ENCODE measurements at regions not wholly inside any gene's neighbourhood (a gene's known extent, or its start where the extent isn't known, plus 50 kb on each side); places are given as distances from the start of the nearest gene placed in this dataset.

DNA sequence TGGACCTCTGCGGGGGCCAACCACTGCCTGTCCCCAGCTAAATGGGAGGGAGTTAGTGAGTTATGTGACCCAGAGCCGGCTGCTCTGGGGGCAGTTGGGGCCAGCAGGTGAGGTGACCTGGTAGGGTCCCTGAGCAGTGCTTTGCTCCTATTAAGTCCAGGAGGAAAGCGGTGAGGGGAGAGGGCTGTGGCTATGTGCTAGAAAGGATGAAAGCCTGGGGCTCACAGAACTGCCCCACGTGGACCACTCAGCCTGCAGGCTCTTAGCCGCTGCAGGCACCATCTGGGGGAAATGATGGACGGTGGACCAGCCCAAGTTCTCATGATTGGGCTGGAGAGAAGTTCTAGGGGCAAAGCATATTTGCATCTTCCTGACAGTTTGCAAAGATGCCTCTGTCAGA is 67.6 kb upstream of the ZNF536 start:
- ATAC-seq, result no peak
- no peak overlapping the region for H3K27ac ChIP-seq
- H3K9me3 ChIP-seq, result no peaks in the 10 kb centered on the region
- no CpG with 5 or more reads among the region's 6 CpGs for WGBS, 2 donors (ENCODE audit: low coverage in 1 of 2)
- H3K27me3 ChIP-seq, result peaks cover 9% of the 10 kb centered on the region
- H3K4me1 ChIP-seq, result no peaks in the 10 kb centered on the region
- H3K4me3 ChIP-seq, result no peak overlapping the region
- TF ChIP-seq POLR2AphosphoS5 (IDR thresholded peaks at IDR 0.05) (no peak), EP300 (IDR thresholded peaks at IDR 0.05) (no peak), POLR2A (IDR thresholded peaks at IDR 0.05) (no peak)
- TF ChIP-seq, protein P1, sequence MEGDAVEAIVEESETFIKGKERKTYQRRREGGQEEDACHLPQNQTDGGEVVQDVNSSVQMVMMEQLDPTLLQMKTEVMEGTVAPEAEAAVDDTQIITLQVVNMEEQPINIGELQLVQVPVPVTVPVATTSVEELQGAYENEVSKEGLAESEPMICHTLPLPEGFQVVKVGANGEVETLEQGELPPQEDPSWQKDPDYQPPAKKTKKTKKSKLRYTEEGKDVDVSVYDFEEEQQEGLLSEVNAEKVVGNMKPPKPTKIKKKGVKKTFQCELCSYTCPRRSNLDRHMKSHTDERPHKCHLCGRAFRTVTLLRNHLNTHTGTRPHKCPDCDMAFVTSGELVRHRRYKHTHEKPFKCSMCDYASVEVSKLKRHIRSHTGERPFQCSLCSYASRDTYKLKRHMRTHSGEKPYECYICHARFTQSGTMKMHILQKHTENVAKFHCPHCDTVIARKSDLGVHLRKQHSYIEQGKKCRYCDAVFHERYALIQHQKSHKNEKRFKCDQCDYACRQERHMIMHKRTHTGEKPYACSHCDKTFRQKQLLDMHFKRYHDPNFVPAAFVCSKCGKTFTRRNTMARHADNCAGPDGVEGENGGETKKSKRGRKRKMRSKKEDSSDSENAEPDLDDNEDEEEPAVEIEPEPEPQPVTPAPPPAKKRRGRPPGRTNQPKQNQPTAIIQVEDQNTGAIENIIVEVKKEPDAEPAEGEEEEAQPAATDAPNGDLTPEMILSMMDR (IDR thresholded peaks at IDR 0.05), result no peak
- no peaks in the 10 kb centered on the region for H3K36me3 ChIP-seq

- Histone ChIP-seq H3K36me3 (no peaks in the 10 kb centered on the region), H3K27ac (no peak overlapping the region), H3K4me1 (no peaks in the 10 kb centered on the region), H3K9me3 (no peaks in the 10 kb centered on the region), H3K27me3 (peaks cover 10% of the 10 kb centered on the region), H3K4me3 (no peak overlapping the region)
- TF ChIP-seq POLR2A (IDR thresholded peaks at IDR 0.05) (no peak), EP300 (IDR thresholded peaks at IDR 0.05) (no peak), POLR2AphosphoS5 (IDR thresholded peaks at IDR 0.05) (no peak)
- TF ChIP-seq, protein P1 (IDR thresholded peaks at IDR 0.05), result no peak
- WGBS, 2 donors (ENCODE audit: low coverage in 1 of 2), result 56 to 81% methylated on average over 3 to 9 of the region's 9 CpGs
- ATAC-seq, result no peak
These were observed 66.7 kb upstream of the ZNF536 start for GRCh38 chr19:30305346-30306060.

- Histone ChIP-seq H3K36me3 (no peaks in the 10 kb centered on the region), H3K27me3 (peaks cover 13% of the 10 kb centered on the region), H3K27ac (no peak overlapping the region), H3K4me3 (no peak overlapping the region), H3K4me1 (no peaks in the 10 kb centered on the region), H3K9me3 (no peaks in the 10 kb centered on the region)
- TF ChIP-seq EP300 (IDR thresholded peaks at IDR 0.05), result no peak
- no peak for TF ChIP-seq POLR2A (IDR thresholded peaks at IDR 0.05)
- TF ChIP-seq, protein P1 (IDR thresholded peaks at IDR 0.05), result no peak
- TF ChIP-seq POLR2AphosphoS5 (IDR thresholded peaks at IDR 0.05), result no peak
- WGBS, 2 donors (ENCODE audit: low coverage in 1 of 2), result 43 to 58% methylated on average over 7 to 13 of the region's 13 CpGs
- no peak for ATAC-seq
These were observed 64.8 kb upstream of the ZNF536 start for GRCh38 chr19:30307191-30307974.

DNA sequence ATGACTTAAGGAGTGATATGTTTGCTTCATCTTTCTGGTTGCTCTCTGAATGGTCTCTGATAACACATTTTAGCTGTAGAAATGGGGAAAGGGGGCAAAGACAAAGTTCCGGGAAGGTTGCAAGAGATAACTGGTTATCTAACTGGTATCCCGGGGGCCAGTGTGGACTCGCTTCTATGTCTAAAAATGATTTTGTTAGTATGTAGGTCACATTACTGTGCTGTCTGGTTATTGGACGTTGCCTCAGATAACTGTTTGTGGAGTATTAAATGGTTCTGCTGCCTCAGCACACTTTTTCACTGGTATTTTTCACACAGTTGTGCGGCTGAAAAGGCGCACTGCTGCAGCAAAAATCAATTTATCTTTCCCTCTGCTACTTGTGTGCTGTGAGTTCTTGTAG is 63.0 kb upstream of the ZNF536 start:
- no peaks in the 10 kb centered on the region for H3K36me3 ChIP-seq
- peaks cover 11% of the 10 kb centered on the region for H3K27me3 ChIP-seq
- 36 to 48% methylated on average over 6 of the region's 6 CpGs for WGBS, 2 donors (ENCODE audit: low coverage in 1 of 2)
- TF ChIP-seq POLR2A (IDR thresholded peaks at IDR 0.05) (no peak), EP300 (IDR thresholded peaks at IDR 0.05) (no peak), POLR2AphosphoS5 (IDR thresholded peaks at IDR 0.05) (no peak)
- TF ChIP-seq, protein P1 (IDR thresholded peaks at IDR 0.05), result no peak
- ATAC-seq, result no peak
- no peak overlapping the region for H3K27ac ChIP-seq
- H3K4me3 ChIP-seq, result no peak overlapping the region
- H3K4me1 ChIP-seq, result no peaks in the 10 kb centered on the region
- H3K9me3 ChIP-seq, result no peaks in the 10 kb centered on the region

Measured in gastroesophageal sphincter (tissue), 4 donors.